K562 (cell line): ENCODE measurements at regions not wholly inside any gene's neighbourhood (a gene's known extent, or its start where the extent isn't known, plus 50 kb on each side); places are given as distances from the start of the nearest gene placed in this dataset.

Experiments
- ATAC-seq: fragments of 200-7000 bp; cut with Tn5 transposase; 3 replicates; pipeline ENCODE4 v1.9.1; 2020; ENCODE audit warnings: moderate library complexity
- BruUV-seq: library from RNA; stranded (reverse); fragments of 400-500 nt; replicated peaks from 2 replicates; lab custom pipeline; 2021; lab: Mats Ljungman, UMichigan
- CTCF ChIA-PET: fragments of 300-600 bp; formaldehyde crosslinking; extraction: SDS; loops from one replicate; lab custom pipeline; 2021; ENCODE audit warnings: low intra/inter-chr PET ratio; lab: Yijun Ruan, JAX
- POLR2A ChIA-PET: fragments of 300-600, 350-650 bp; sonication (Branson Sonifier 250); formaldehyde crosslinking; extraction: SDS; loops from one replicate; lab custom pipeline; 2021; ENCODE audit warnings: antibody characterized with exemption, inconsistent platforms; lab: Yijun Ruan, JAX
- DNase-seq, 4 experiments: peaks; one replicate each; pipeline versions ENCODE4 v3.0.0 to v3.0.0-alpha.2; 2011 to 2018; ENCODE audit warnings: low spot score in 3 of 4, mixed read lengths in 3 of 4; ENCODE audit errors: extremely low read depth in 1 of 4
- FAIRE-seq: peaks from 2 replicates; lab custom pipeline; 2011; peaks lifted over from hg19 to GRCh38; lab: Jason Lieb, UNC
- H2AFZ ChIP-seq: 2 replicates; pipeline ENCODE4 v1.6.0; 2011; ENCODE audit warnings: low read depth, low read length, control low read depth, inconsistent platforms
- H3K27ac ChIP-seq: fragments of 200-600 bp; 3 replicates; pipeline ENCODE4 v1.8.0; 2011; ENCODE audit warnings: low read depth, mild to moderate bottlenecking, control low read depth, inconsistent platforms, low read length, moderate library complexity, mixed read lengths; ENCODE audit errors: extremely low read depth
- H3K27me3 ChIP-seq, 2 experiments: fragments of 300-600 bp in 1 of 2; 2 replicates in 1 of 2; 3 replicates in 1 of 2; pipeline versions ENCODE4 v1.6.0 to v1.8.0; 2011; ENCODE audit warnings: inconsistent platforms in 2 of 2, low read length in 2 of 2, mild to moderate bottlenecking in 1 of 2, mixed read lengths in 1 of 2, moderate library complexity in 1 of 2; ENCODE audit not compliant: control insufficient read depth in 2 of 2, insufficient read depth in 2 of 2
- H3K36me3 ChIP-seq: fragments of 300-600 bp; 3 replicates; pipeline ENCODE4 v1.8.0; 2011; ENCODE audit warnings: mild to moderate bottlenecking, low read length, inconsistent platforms; ENCODE audit not compliant: control insufficient read depth, insufficient read depth
- H3K4me1 ChIP-seq, 2 experiments: fragments of 200-600 bp in 1 of 2; replicated peaks in 1 of 2; 2 replicates in 1 of 2; 3 replicates in 1 of 2; pipeline versions ENCODE4 v1.5.1 to v1.8.0; 2011; ENCODE audit warnings: inconsistent platforms in 2 of 2, low read length in 2 of 2, mild to moderate bottlenecking in 1 of 2, mixed read lengths in 1 of 2, moderate library complexity in 1 of 2; ENCODE audit not compliant: control insufficient read depth in 2 of 2, insufficient read depth in 2 of 2
- H3K4me2 ChIP-seq: 2 replicates; pipeline ENCODE4 v1.6.1; 2011; ENCODE audit warnings: low read length, control low read depth, inconsistent platforms, mixed read lengths; ENCODE audit not compliant: insufficient read depth
- H3K4me3 ChIP-seq: fragments of 200-600 bp; sonication (generic), shearing (Covaris generic); 2 replicates; pipeline ENCODE4 v1.5.1; 2016; ENCODE audit warnings: control low read depth, inconsistent platforms
- H3K79me2 ChIP-seq: fragments of 200-600 bp; 3 replicates; pipeline ENCODE4 v1.8.0; 2011; ENCODE audit warnings: low read length, inconsistent platforms; ENCODE audit not compliant: control insufficient read depth, insufficient read depth
- H3K9ac ChIP-seq, 2 experiments: 2 replicates each; pipeline versions ENCODE4 v1.6.0 to v1.6.1; 2011; ENCODE audit warnings: low read depth in 2 of 2, low read length in 2 of 2, control low read depth in 1 of 2, inconsistent platforms in 1 of 2, mild to moderate bottlenecking in 1 of 2, mixed read lengths in 1 of 2; ENCODE audit not compliant: insufficient read depth in 1 of 2
- H3K9me1 ChIP-seq: one replicate; pipeline ENCODE4 v1.6.0; 2011; ENCODE audit warnings: inconsistent platforms, mild to moderate bottlenecking, low read length, moderate library complexity; ENCODE audit not compliant: control insufficient read depth, insufficient read depth
- H3K9me3 ChIP-seq: replicated peaks from 2 replicates; pipeline ENCODE4 v1.5.1; 2011; ENCODE audit warnings: low read depth, low read length, inconsistent platforms; ENCODE audit not compliant: control insufficient read depth, insufficient read depth
- H4K20me1 ChIP-seq: replicated peaks from 2 replicates; pipeline ENCODE4 v1.6.1; 2011; ENCODE audit warnings: low read length, inconsistent platforms, mixed read lengths; ENCODE audit not compliant: control insufficient read depth, insufficient read depth
- CBFA2T2 ChIP-seq: fragments of 450-650 bp; conservative IDR thresholded peaks from 2 replicates; pipeline ENCODE4 v1.6.1; 2017; ENCODE audit warnings: mild to moderate bottlenecking
- CBX1 ChIP-seq: sonication (generic); IDR thresholded peaks from 2 replicates; pipeline ENCODE4 v1.6.1; 2016; ENCODE audit warnings: antibody characterized with exemption, low read depth, mild to moderate bottlenecking
- CREM ChIP-seq: IDR thresholded peaks from 2 replicates; pipeline ENCODE4 v1.6.1; 2014; ENCODE audit warnings: antibody characterized with exemption, low read depth
- DMBX1 ChIP-seq: fragments of 250-450 bp; sonication (Bioruptor Pico); IDR thresholded peaks from 2 replicates; pipeline ENCODE4 v1.8.0; 2022; ENCODE audit warnings: inconsistent platforms, mild to moderate bottlenecking, moderate library complexity, borderline replicate concordance
- HDAC1 ChIP-seq, 2 experiments: fragments of 450-650 bp; IDR thresholded peaks; 2 replicates each; pipeline ENCODE4 v1.6.1; 2016 to 2017; ENCODE audit warnings: inconsistent platforms in 1 of 2, mild to moderate bottlenecking in 1 of 2, moderate library complexity in 1 of 2
- HNRNPLL ChIP-seq: fragments of 200-400 bp; formaldehyde crosslinking; IDR thresholded peaks from 2 replicates; pipeline ENCODE4 v1.6.1; 2017; ENCODE audit warnings: low read length, low read depth, mild to moderate bottlenecking; ENCODE audit not compliant: poor library complexity, severe bottlenecking
- L3MBTL2 ChIP-seq: fragments of 450-650 bp; IDR thresholded peaks from 2 replicates; pipeline ENCODE4 v1.6.1; 2016; ENCODE audit warnings: mild to moderate bottlenecking, moderate library complexity
- MCM5 ChIP-seq: fragments of 450-650 bp; IDR thresholded peaks from 2 replicates; pipeline ENCODE4 v1.6.1; 2016; ENCODE audit warnings: low read depth
- POLR2AphosphoS5 ChIP-seq: IDR thresholded peaks from 2 replicates; pipeline ENCODE4 v1.6.1; 2011; ENCODE audit warnings: mild to moderate bottlenecking, low read depth, low read length, moderate library complexity; ENCODE audit not compliant: control insufficient read depth, insufficient read depth
- TOE1 ChIP-seq, 2 experiments: fragments of 450-650 bp in 1 of 2; sonication (generic) in 1 of 2; formaldehyde crosslinking in 1 of 2; IDR thresholded peaks; 2 replicates each; pipeline versions ENCODE4 v1.7.1 to v1.8.0; 2016 to 2022; ENCODE audit warnings: borderline replicate concordance in 2 of 2, mild to moderate bottlenecking in 2 of 2, antibody characterized with exemption in 1 of 2, inconsistent platforms in 1 of 2, low read depth in 1 of 2, missing genetic modification reagents in 1 of 2, moderate library complexity in 1 of 2
- XRCC3 ChIP-seq: fragments of 450-650 bp; IDR thresholded peaks from 2 replicates; pipeline ENCODE4 v1.6.1; 2017; ENCODE audit warnings: mild to moderate bottlenecking, moderate library complexity
- ZC3H8 ChIP-seq: fragments of 450-650 bp; IDR thresholded peaks from 2 replicates; pipeline ENCODE4 v1.6.1; 2017
- ZFX ChIP-seq: sonication (generic); formaldehyde crosslinking; IDR thresholded peaks from 2 replicates; pipeline ENCODE4 v1.8.0; 2022; ENCODE audit warnings: mild to moderate bottlenecking, missing genetic modification reagents, moderate library complexity
- ZMIZ1 ChIP-seq, 2 experiments: fragments of 150-350 bp in 1 of 2; IDR thresholded peaks; 2 replicates each; pipeline ENCODE4 v1.6.1; 2012 to 2016; ENCODE audit warnings: low read depth in 2 of 2, low read length in 2 of 2, mild to moderate bottlenecking in 1 of 2, moderate library complexity in 1 of 2
- ZNF23 ChIP-seq: fragments of 250-450 bp; sonication (Bioruptor Pico); IDR thresholded peaks from 2 replicates; pipeline ENCODE4 v1.4.0; 2020; ENCODE audit warnings: mild to moderate bottlenecking
- ZNF3 ChIP-seq: fragments of 250-450 bp; sonication (Bioruptor Pico); IDR thresholded peaks from 2 replicates; pipeline ENCODE4 v1.5.0; 2021; ENCODE audit warnings: mild to moderate bottlenecking, moderate library complexity
- ZNF668 ChIP-seq: fragments of 250-450 bp; sonication (Bioruptor Pico); IDR thresholded peaks from 2 replicates; pipeline ENCODE4 v1.8.0; 2022; ENCODE audit warnings: mild to moderate bottlenecking, inconsistent platforms
- ZNF764 ChIP-seq: fragments of 250-450 bp; sonication (Bioruptor Pico); IDR thresholded peaks from 2 replicates; pipeline ENCODE4 v1.4.0; 2020; ENCODE audit warnings: low read depth, mild to moderate bottlenecking, moderate library complexity
- WGBS: fragments of 100-300 bp; shearing (Covaris generic); methylation state at CpG from one replicate; pipeline ENCODE4 v1.1.6; 2016; ENCODE audit warnings: low coverage, mixed read lengths; ENCODE audit not compliant: insufficient coverage; ENCODE audit errors: missing lambda C conversion rate; 5-methylcytosine and 5-hydroxymethylcytosine counted together
- in situ Hi-C: fragments of 300-500 bp; cut with MboI; formaldehyde crosslinking; loops from 4 replicates; pipeline ENCODE4 v1.15.0; 2018; ENCODE audit warnings: inconsistent platforms, mixed read lengths
- intact Hi-C: fragments of 100-400 bp; cut with micrococcal nuclease; formaldehyde crosslinking; loops from 2 replicates; pipeline ENCODE4 v1.14.2; 2022

GRCh38 chr2:157061799-157062198 lies 195.7 kb upstream of the GALNT5 start (continued):
- TF ChIP-seq ZMIZ1 (IDR thresholded peaks at IDR 0.05; ENCODE audit: low read depth in 2 of 2, low read length in 2 of 2), result no peak
- TF ChIP-seq HNRNPLL, result no peak
- TF ChIP-seq DMBX1, result no peak
- TF ChIP-seq ZNF764, result no peak
- no peak for TF ChIP-seq CBX1
- no peak for TF ChIP-seq ZNF3
- no peak for TF ChIP-seq CBFA2T2
- no peak for TF ChIP-seq L3MBTL2
- no peak for TF ChIP-seq ZC3H8
- no peak for TF ChIP-seq ZNF668

- H3K9ac ChIP-seq, result no peak overlapping the region
- H3K4me3 ChIP-seq, result no peak overlapping the region
- BruUV-seq, result no TSS peak
- no peaks in the 10 kb centered on the region for H3K4me1 ChIP-seq
- no peaks in the 10 kb centered on the region for H3K27me3 ChIP-seq
- no peak overlapping the region for H3K4me2 ChIP-seq
- no peak for FAIRE-seq
- H3K27ac ChIP-seq, result no peak overlapping the region
- H3K36me3 ChIP-seq, result no peaks in the 10 kb centered on the region
- ChIA-PET CTCF (no interaction called here), POLR2A (no interaction called here)
- no peaks in the 10 kb centered on the region for H3K9me1 ChIP-seq
- WGBS, result 3% methylated on average over 2 of the region's 2 CpGs
- in situ Hi-C loops (no loop called here), intact Hi-C loops (no loop called here)
- DNase-seq, result no peak
- ATAC-seq, result no peak
- no peak overlapping the region for H2AFZ ChIP-seq
- H3K79me2 ChIP-seq, result no peaks in the 10 kb centered on the region
- no peaks in the 10 kb centered on the region for H3K9me3 ChIP-seq
- no peaks in the 10 kb centered on the region for H4K20me1 ChIP-seq
- no peak for TF ChIP-seq HDAC1 (IDR thresholded peaks at IDR 0.05)
- no peak for TF ChIP-seq TOE1 (IDR thresholded peaks at IDR 0.05; ENCODE audit: borderline replicate concordance)
- no peak for TF ChIP-seq TOE1 (CRISPR knock-in tag; IDR thresholded peaks at IDR 0.05; ENCODE audit: borderline replicate concordance, low read depth)
- TF ChIP-seq ZFX, result no peak
- no peak for TF ChIP-seq CREM
- TF ChIP-seq MCM5, result no peak
- no peak for TF ChIP-seq POLR2AphosphoS5
- TF ChIP-seq XRCC3, result no peak
- TF ChIP-seq ZNF23 (CRISPR knock-in tag), result no peak
Measured at GRCh38 chr2:157067562-157067961, 189.9 kb upstream of the GALNT5 start.
